IPS-NIHi7 (cell line): ENCODE measurements at regions not wholly inside any gene's neighbourhood (a gene's known extent, or its start where the extent isn't known, plus 50 kb on each side); places are given as distances from the start of the nearest gene placed in this dataset.

ENCODE experiments used
- DNase-seq: peaks from one replicate; pipeline ENCODE4 v3.0.0; 2012; ENCODE audit warnings: mixed read lengths; ENCODE audit errors: extremely low spot score

DNA sequence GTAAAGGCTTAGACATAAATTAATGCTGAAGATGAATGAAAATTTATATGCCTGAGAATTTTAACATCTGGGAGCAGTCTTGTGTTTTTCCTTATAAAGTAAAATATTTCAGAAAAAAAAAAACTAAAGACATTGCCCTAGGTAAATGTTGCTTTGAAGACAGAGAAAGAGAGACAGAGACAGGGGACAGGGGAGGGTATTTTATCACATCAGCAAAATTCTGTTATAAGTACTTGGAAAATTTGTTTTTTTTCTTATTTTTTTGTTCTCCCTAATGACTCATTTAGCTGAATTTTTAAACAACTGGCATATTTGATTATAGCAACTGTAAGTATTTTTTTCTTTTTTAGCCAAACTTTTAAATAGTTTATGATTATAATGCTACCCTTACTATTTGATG, 1540.6 kb upstream of the GBE1 start:
- DNase-seq: no peak

DNA sequence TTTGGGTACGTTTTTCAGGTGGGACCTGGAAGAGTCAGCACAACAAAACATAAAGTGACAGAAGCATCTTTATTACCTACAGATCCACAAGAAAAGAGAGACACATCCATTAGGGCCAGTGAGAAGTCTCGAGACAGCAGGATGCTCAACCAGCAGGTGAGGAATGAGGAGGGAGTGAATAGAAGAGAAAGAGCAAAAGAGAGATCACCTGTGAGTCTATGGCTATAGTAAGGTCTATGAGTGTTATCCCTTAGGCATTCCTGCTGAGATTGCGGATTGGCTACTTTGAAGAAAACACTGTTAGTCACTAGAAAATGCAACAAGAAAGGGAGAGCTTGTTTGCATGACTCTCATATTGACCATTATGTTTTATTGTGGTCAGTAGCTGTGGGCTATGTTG, 1556.2 kb upstream of the GBE1 start:
- DNase-seq: peak; percentile 8

DNA sequence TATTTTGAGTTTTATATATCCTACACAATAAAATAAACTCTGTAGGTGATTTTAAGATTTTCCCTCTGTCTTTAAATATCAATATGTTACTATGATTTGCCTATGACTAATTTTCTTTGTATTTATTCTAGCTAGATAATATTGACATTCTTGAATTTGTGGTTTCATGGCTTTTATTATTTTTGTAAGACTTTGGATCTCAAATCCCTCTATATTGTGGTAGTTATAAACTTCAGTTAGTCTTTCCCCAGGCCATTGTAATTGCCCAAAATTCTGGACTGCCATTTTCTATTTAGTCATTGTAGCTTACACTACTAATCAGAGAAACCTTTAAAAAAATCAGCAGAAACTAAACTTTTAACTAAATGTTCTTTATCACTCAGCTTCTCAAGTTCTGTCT, 1559.3 kb upstream of the GBE1 start:
- DNase-seq: no peak

DNA sequence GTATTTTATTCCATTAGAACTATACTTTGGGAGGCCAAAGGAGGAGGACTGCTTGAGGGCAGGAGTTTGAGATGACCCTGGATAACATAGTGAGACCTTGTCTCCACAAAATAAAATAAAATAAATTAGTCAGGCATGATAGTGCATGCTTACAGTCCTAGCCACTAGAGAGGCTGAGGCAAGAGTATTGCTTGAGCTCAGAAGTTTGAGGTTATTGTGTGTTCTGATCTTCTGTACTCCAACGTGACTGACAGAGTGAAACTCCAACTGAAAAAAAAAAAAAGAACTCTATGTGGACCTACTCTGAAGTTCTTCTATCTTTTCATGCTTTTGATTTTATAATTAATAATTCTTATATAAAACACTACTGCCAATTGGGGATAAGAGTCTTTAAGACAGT, 1560.0 kb upstream of the GBE1 start:
- DNase-seq: no peak

DNA sequence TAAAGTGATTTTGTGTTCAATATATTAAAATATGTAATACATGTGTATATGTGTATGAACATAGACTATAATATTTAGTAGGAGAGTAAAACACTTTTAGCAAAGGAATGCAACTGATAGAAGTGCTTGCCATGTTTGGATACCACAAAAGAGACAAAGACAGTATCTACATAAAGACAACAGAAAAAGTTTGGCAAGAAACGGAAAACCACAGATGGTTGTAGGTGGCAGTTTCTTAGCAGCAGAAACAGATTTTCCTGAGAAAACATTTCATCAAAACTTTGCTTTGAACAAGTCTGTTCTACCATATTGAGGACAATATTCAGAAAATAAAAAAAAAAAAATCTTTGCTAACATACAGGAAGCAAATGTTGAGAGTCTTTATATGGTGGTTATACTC, 1560.4 kb upstream of the GBE1 start:
- DNase-seq: no peak

DNA sequence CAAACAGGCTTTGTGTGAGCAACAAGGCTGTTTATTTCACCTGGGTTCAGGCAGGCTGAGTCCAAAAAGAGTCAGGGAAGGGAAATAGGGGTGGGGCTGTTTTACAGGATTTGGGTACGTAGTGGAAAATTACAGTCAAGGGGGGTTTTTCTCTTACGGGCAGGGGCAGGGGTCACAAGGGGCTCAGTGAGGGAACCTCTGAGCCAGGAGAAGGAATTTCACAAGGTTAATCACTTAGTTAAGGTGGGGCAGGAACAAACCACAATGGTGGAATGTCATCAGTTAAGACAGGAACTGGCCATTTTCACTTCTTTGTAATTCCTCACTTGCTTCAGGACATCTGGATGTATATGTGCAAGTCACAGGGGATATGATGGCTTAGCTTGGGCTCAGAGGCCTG, 1592.8 kb upstream of the GBE1 start:
- DNase-seq: no peak

DNA sequence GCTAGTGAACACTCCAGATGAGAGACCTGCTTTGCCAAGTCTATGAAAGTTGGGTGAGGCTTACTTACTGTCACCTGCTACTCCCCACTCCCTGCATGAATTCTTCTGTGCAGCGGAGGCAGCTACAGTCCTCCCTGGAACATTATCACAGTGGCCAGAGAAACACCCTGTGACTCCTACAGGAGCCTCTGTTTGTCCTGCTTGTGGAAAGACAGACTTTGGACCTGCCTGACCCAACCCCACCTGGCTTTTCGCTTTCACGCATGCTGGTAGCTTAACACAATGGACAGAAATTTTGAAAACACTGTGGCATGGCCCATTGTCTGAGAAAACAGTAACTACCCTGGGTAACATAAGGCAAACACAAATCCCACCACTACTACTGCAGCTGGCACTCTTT, 1565.5 kb upstream of the CADM2 start:
- DNase-seq: no peak

DNA sequence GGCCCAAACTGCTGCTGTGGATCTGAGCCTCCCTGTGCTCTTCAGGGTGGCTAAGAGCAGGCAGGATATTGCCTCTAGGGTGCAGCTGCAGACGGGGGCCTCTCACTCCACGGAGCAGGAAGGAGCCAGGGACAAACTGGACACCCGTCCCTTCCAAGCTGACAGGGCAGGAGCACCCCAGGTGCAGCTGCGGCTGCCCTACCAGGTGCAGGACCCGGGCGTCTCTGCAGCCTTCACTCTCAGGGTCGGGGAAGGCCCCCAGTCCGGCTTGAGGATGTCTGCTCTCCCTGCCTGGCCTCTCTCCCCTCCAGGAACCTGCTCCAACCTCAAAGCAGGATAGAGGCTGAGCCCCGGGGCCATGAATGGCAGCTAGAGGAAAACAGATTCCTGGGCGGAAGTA, 1554.9 kb upstream of the CADM2 start:
- no peak for DNase-seq

DNA sequence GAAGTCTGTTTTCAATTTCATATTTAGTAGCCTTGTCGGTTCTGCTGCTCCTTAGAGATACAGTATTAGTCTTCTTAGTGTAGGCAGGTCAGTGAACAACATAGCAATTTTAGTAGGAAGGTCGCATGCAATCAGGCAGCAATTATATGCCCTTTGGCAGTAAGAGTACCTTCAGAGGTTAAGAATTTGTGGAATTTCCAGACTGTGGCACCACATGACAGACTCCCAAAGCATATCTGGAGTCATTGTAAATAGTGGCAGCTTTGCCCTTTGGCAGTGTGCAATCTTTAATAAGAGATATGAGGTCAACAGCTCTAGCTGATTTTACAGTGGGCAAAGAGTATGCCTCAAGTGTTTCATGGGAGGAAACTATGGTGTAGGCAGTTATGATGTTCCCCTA, 1532.5 kb upstream of the CADM2 start:
- no peak for DNase-seq

DNA sequence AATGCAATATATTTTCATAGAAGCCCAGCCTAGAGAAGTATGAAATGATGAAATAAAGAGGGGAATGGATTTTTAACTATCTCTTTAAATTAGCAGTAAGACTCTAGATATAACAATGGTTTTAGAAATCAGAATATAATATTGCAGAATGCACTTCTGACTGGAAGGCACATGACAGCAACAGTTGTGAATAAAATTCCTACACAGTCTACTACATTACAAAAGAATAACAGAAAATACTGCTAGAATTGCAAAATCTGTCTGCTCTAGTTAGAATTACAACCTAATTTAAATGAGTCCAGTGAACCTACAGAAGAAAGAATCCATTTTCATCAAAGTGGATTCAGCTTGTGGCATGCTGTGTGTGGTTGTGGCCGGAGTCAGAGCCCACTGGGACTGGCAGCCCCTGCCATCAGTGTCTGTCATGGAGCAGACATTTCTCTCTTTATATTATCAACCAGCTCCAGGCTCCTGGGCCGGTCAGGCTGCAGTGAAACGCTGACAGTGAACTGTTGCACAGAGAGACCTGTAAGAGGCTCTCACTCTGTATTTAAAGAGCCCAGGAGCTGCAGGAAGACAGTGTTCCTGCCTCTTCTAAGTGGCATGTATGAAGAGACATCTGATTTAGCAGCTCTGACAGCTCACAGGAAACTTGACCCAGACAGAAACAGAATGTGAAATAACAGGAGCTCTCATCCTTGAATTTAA, 1523.8 kb upstream of the CADM2 start:
- no peak for DNase-seq

DNA sequence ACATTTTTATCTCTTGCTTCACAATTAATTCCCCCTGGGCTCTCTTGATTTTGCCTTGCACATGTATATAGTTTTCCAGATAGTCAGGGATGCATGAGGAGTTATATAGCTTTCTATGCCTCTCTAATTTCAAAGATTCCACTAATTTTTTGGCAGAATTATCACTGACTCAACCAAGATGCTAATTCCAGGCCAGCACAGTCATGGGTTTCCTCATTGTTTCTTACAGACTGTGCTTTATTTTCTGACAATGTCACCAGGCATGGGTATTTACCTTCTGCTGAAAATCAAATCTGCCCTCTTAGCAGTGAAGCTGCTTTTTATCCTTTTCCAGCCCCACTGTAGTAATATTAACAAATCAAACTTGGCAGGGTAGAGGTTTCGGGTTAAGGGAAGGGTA, 1520.6 kb upstream of the CADM2 start:
- no peak for DNase-seq

DNA sequence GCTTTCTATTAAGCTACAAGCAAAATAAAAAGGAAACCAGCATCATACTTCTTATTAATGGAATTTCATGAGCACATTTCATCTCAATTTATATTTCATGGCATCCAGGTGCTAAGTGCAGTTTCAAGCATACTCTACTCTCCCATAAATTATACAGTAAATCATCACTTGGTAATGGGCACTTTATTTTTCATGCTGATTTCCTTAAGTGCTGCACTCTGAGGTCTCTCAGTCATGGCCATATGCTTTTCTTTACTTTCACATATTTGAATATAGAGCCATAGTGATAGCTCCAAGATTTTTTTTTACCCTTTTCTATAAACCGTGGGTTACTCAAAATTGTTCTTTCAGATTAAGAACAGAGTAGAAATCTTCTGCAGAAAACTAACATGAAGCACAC, 1505.7 kb upstream of the CADM2 start:
- no peak for DNase-seq

DNA sequence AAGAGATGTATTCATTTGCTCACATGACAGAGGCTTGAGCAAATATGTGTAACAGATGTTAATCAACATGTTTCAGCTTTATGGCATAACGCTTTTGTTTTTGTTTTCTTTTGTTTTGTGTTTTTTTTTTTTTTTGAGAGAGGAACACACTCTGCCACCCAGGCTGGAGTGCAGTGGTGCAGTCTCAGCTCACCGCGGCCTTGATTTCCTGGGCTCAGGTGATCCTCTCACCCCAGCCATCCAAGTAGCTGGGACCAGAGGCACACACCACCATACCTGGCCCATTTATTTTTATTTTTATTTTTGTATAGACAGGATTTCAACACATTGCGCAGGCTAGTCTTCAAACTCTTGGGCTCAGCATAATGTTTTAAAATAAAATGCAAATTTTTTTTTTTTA, 1504.4 kb upstream of the CADM2 start:
- no peak for DNase-seq

DNA sequence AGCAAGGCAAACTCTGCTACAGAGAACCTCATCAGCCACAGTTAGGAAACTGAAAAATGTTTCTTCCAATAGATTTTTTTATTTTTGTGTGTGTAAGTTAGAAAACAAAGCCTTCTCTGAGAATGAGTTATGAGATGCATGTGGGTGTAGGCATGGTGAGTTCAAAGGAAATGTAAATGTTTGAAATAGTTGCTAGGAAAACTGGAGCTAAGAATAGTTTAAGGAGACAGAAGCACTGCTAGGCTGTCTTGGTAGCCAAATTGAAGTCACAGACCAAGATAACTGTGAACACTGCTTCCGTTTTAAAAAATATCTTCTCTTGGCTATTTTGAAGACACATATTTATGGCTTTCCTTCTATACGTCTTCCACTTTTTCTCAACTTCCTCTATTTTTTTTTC, 1501.2 kb upstream of the CADM2 start:
- no peak for DNase-seq

DNA sequence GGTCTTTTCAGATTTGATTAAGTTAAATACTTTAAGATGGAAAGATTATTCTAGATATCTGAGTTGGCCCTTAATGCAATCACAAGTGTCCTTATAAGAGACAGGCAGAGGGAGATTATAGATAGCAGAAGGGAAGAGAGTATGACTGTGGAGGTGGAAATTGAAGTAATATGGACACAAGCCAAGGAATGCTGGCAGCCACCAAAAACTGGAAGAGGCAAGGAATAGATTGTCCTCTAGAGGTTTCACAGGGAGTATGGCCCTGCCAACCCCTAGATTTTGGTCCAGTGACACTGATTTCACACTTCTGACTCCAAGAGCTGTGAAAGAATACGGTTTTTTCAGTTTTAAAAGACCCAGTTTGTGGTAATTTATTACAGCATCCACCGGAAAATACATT, 1498.7 kb upstream of the CADM2 start:
- no peak for DNase-seq

DNA sequence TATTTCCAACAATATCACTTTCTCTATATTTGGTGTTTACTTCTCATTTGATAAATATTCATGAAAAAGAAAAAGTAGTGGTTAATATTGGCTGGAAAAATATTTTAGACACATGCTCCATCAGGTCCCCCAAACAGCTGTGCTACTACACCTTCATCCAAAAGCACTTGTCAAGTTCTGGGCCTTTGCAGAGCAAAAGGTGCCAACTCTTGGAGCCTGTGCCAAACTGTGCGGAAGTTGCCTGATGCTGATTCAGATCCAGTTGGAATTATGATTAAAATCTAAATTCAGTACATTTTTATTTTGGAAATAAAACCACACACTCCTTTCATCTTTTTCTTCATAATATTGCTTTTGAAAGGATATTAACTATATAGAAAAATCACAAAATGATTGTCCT, 1497.4 kb upstream of the CADM2 start:
- DNase-seq: no peak

DNA sequence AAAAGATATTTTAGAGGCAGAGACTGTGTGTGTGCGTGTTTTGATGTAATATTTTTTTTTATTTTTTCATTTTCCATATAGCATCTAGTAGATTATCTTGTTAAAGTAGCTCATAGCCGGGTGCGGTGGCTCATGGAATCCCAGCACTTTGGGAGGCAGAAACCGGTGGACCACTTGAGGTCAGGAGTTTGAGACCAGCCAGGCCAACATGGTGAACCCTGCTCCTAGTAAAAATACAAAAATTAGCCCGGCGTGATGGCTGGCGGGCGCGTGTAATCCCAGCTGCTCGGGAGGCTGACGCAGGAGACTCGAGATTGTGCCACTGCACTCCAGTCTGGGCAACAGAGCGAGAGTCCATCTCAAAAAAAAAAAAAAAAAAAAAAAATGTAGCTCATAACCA, 1481.2 kb upstream of the CADM2 start:
- no peak for DNase-seq

DNA sequence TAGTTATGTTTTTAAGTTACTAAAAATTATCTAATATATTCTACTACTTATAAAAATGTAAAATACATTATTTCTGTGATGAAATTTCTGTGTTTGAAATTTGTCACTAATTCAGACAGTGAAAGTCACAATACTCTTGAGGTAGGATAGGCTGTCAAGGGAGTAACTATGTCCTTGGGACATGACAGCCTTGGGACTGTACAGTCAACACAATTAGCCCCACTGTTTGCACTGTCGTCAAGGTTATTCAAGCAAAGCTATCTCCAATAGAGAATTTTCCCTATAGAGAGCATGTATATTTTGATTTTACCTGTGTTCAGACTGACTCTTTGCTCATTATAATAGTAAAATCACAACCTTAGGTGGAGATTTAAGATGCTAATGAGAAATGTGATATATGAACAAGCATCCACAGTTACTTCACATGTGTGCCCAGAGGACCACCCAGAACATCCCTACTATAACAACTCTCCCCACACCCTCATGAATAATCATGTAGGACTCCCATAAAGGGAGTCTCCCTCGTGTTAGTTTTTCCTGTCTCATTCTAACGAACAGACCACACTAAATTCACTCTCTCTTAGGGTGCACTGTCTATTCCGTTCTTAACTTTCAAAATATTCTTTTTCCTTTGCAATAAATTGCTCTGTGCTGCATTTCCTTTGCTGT, 1476.3 kb upstream of the CADM2 start:
- DNase-seq: no peak

DNA sequence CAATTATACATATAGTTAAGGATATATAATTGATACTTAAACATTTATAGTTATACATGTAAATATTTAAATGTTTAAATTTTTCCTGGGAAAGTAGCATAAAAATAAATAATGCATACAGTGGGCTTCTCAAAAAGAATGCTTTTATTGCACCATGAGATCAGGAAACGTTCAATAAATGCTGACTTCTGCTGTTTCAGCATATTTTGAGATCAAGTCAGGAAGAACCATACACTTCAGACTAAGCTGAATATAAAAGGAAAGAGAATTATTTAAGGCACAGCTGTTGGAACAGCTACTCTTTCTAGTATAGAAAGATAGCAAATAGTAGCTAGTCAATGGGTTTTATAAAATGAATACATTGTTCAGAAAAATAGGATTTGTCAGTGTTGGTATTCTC, 1462.3 kb upstream of the CADM2 start:
- no peak for DNase-seq

DNA sequence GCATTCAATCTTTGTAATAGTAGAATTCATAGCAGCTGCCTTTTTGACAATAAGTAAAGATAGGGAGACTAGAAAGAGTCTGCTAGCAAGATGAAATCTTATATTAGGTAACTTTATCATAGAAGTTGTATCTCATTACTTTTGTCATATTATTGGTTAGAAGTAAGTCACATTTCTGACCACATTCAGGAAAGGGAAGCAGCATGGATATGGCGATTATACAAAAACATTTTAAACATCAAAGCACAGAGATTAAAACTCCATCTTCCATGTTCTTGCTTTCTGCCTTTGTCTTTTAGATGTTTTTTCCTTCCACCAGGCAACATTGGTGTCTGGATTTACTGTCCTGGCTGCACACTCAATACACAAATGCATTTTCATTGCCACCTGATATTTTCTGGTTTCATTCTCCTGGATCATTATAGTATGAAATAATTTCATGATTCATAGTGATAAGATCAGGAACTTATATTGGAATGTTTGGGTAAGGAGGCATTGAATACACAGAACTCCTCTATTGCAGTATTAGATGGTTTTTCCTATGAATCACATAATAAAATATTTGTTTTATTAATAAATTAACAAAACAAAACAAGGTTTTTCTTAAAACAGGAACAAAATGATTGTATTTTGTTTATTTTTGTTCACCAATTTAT, 1460.3 kb upstream of the CADM2 start:
- no peak for DNase-seq

DNA sequence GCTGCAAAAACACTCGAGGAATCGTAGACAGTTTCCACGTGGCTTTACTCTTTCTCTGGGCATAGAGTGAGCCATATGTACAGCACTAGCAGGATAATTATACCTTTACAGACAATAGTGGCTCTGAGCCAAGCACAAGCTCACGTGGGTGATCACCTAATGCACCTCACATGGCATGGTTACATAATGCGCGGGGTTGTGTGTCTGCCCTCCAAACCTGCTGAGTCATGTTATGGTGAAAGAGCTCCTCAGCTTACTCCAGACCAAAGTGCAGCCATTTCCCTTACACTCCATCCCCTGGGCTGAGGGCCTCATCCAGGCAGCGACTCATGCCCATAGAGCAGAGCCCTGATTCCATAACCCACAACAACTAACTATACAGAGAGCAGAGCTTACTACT, 1458.4 kb upstream of the CADM2 start:
- DNase-seq: no peak

DNA sequence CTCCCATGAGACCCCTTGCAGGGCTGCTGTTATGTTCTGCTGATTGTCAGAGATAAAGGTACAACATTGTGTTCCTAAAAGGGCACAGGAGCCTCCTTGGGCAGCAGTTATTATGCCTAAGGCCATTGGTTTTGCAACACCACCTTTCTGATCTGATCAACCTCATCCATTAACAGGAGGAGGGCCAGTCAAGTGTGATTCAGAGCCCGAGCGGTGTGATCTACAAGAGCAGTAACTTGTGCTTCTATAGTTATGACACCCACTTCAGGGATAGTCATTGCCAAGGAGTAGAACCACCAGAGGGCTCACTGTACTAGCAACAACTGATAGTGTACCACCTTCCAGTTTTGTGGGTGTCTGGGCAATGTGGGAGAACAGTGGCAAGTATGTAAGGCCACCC, 1457.9 kb upstream of the CADM2 start:
- DNase-seq: no peak

DNA sequence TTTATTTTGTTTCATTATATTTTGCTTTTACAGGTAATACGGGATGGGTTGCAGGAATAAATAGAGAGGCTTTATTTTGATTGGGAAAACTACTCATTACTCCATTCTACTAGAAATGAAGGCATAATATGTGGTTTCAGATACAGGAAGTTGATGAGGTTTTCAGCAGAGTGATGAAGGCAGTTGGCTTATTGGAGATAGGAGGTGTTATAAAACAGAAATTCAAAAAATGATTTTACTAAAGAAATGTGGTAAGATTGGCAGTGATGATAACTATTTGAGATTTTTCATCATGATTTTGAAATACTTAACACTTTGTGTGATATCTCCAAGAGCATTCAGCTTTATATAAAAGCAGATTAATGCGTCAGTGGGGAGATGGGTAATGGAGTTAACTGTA, 1445.7 kb upstream of the CADM2 start:
- DNase-seq: no peak
